ENCODE measurements at regions not wholly inside any gene's neighbourhood (a gene's known extent, or its start where the extent isn't known, plus 50 kb on each side); places are given as distances from the start of the nearest gene placed in this dataset.
"Not testable (repeated sequence)": the region's sequence is repeated elsewhere in the genome, so short reads cannot be mapped to it uniquely, and the experiment has no call there.

GRCh38 chr3:107001635-107002034, 375.6 kb upstream of the CCDC54 start:
- no peak overlapping the region for H3K27ac ChIP-seq

GRCh38 chr3:107005352-107005751, 371.9 kb upstream of the CCDC54 start:
- WGBS, 2 donors, result 60 to 62% methylated on average over 4 of the region's 4 CpGs
- not testable (repeated sequence) for ATAC-seq (ENCODE audit: low FRiP score in 2 of 2); H3K27ac ChIP-seq

More at GRCh38 chr3:107001635-107002034, 375.6 kb upstream of the CCDC54 start:
- H3K4me1 ChIP-seq, result no peaks in the 10 kb centered on the region
- no peaks in the 10 kb centered on the region for H3K36me3 ChIP-seq
- H3K27me3 ChIP-seq, result no peaks in the 10 kb centered on the region
- no peak for DNase-seq
- TF ChIP-seq EP300 (IDR thresholded peaks at IDR 0.05) (no peak), POLR2A (IDR thresholded peaks at IDR 0.05) (no peak), POLR2AphosphoS5 (IDR thresholded peaks at IDR 0.05) (no peak), CTCF (IDR thresholded peaks at IDR 0.05) (no peak)
- no peak for ATAC-seq (ENCODE audit: low FRiP score in 2 of 2)
- no peak overlapping the region for H3K4me3 ChIP-seq
- H3K9me3 ChIP-seq, result no peaks in the 10 kb centered on the region
- WGBS, 2 donors, result 42 to 50% methylated on average over 2 of the region's 2 CpGs

GRCh38 chr3:107008213-107008612, 369.0 kb upstream of the CCDC54 start:
- TF ChIP-seq POLR2A (IDR thresholded peaks at IDR 0.05) (no peak), CTCF (IDR thresholded peaks at IDR 0.05) (no peak), EP300 (IDR thresholded peaks at IDR 0.05) (no peak), POLR2AphosphoS5 (IDR thresholded peaks at IDR 0.05) (no peak)
- no peaks in the 10 kb centered on the region for H3K36me3 ChIP-seq
- H3K9me3 ChIP-seq, result peaks cover 0 to 3% (median 0%) of the 10 kb centered on the region in 4 donors
- no peak for ATAC-seq (ENCODE audit: low FRiP score in 2 of 2)
- no peaks in the 10 kb centered on the region for H3K4me1 ChIP-seq
- H3K4me3 ChIP-seq, result no peak overlapping the region
- no peaks in the 10 kb centered on the region for H3K27me3 ChIP-seq
- WGBS, 2 donors, result 79 to 94% methylated on average over 1 of the region's 1 CpG
- H3K27ac ChIP-seq, result no peak overlapping the region
- DNase-seq, result no peak

More at GRCh38 chr3:107005352-107005751, 371.9 kb upstream of the CCDC54 start:
- H3K4me1 ChIP-seq, H3K9me3 ChIP-seq, DNase-seq, H3K27me3 ChIP-seq, H3K4me3 ChIP-seq, H3K36me3 ChIP-seq: not testable (repeated sequence)

GRCh38 chr3:107013641-107014040, 363.6 kb upstream of the CCDC54 start:
- no peak for DNase-seq
- Histone ChIP-seq H3K27me3 (no peaks in the 10 kb centered on the region), H3K9me3 (peaks cover 0 to 3% (median 0%) of the 10 kb centered on the region in 4 donors), H3K36me3 (no peaks in the 10 kb centered on the region), H3K27ac (no peak overlapping the region), H3K4me1 (no peaks in the 10 kb centered on the region), H3K4me3 (no peak overlapping the region)
- no peak for ATAC-seq (ENCODE audit: low FRiP score in 2 of 2)
- 78 to 92% methylated on average over 1 of the region's 1 CpG for WGBS, 2 donors
- TF ChIP-seq CTCF (IDR thresholded peaks at IDR 0.05), result no peak
- TF ChIP-seq POLR2AphosphoS5 (IDR thresholded peaks at IDR 0.05), result no peak
- no peak for TF ChIP-seq EP300 (IDR thresholded peaks at IDR 0.05)

GRCh38 chr3:107024551-107025026, 352.6 kb upstream of the CCDC54 start:
- ATAC-seq (ENCODE audit: low FRiP score in 2 of 2) (no peak), DNase-seq (no peak)
- 46 to 53% methylated on average over 2 of the region's 2 CpGs for WGBS, 2 donors
- no peaks in the 10 kb centered on the region for H3K27me3 ChIP-seq
- no peaks in the 10 kb centered on the region for H3K9me3 ChIP-seq
- H3K4me1 ChIP-seq, result no peaks in the 10 kb centered on the region
- no peak overlapping the region for H3K27ac ChIP-seq
- H3K4me3 ChIP-seq, result no peak overlapping the region
- TF ChIP-seq EP300 (IDR thresholded peaks at IDR 0.05) (no peak), CTCF (IDR thresholded peaks at IDR 0.05) (no peak), POLR2A (IDR thresholded peaks at IDR 0.05) (no peak), POLR2AphosphoS5 (IDR thresholded peaks at IDR 0.05) (no peak)
- no peaks in the 10 kb centered on the region for H3K36me3 ChIP-seq

All from upper lobe of left lung (tissue), 6 donors.